ENCODE measurements at regions not wholly inside any gene's neighbourhood (a gene's known extent, or its start where the extent isn't known, plus 50 kb on each side); places are given as distances from the start of the nearest gene placed in this dataset.

GRCh38 chr5:30894811-30895210 is 298.7 kb upstream of the CDH6 start:
- no peak overlapping the region for H3K4me3 ChIP-seq (ENCODE audit: low read depth, low read length)
- no peak for TF ChIP-seq CTCF (IDR thresholded peaks at IDR 0.05; ENCODE audit: low read depth, low read length)

DNA sequence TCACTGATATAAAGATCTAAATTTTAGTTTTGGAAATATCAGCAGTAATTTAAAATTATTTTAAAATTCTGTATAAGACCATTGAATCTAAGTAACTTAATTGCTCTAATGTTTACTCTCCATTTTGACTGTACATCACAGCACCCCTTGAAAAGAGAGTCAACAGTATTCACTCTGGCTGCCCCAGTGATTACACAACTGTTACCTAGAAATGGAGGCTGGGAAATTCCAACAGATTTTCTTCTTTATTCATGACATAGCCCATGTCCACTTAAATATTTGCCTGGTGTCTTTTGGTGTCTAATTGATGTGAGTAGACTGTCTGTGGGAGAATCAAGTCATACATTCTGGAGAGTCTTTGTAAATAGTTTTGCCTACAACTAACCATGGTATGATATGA is 301.8 kb upstream of the CDH6 start:
- TF ChIP-seq CTCF (IDR thresholded peaks at IDR 0.05; ENCODE audit: low read depth, low read length), result no peak
- H3K4me3 ChIP-seq (ENCODE audit: low read depth, low read length), result no peak overlapping the region

- no peak for TF ChIP-seq CTCF (IDR thresholded peaks at IDR 0.05; ENCODE audit: low read depth, low read length)
- no peak overlapping the region for H3K4me3 ChIP-seq (ENCODE audit: low read depth, low read length)
Observed at GRCh38 chr5:30890377-30890776, 303.1 kb upstream of the CDH6 start.

DNA sequence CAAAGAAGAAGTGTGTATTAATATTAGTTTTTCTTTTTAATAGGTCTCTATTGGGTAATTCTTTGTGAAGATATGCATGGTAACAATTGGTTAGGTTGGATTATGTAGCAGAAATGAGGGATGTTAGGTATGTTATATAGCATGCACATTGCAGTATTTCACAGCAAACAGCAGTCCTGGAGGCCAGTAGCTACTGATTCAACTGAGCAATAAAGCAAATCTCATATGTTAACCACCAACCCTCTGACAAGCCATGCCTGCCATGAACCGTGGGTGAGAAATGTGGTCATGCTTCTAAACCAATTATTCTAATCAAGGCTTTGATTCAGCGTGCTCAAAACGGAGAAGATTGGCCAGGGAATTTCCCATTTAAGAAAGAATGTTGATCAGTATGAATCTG is 313.0 kb upstream of the CDH6 start:
- no peak for TF ChIP-seq CTCF (IDR thresholded peaks at IDR 0.05; ENCODE audit: low read depth, low read length)
- H3K4me3 ChIP-seq (ENCODE audit: low read depth, low read length), result no peak overlapping the region

- no peak overlapping the region for H3K4me3 ChIP-seq (ENCODE audit: low read depth, low read length)
- TF ChIP-seq CTCF (IDR thresholded peaks at IDR 0.05; ENCODE audit: low read depth, low read length), result no peak
Observed at GRCh38 chr5:30879887-30880286, 313.6 kb upstream of the CDH6 start.

GRCh38 chr5:30878746-30879145 is 314.7 kb upstream of the CDH6 start:
- no peak for TF ChIP-seq CTCF (IDR thresholded peaks at IDR 0.05; ENCODE audit: low read depth, low read length)
- no peak overlapping the region for H3K4me3 ChIP-seq (ENCODE audit: low read depth, low read length)

DNA sequence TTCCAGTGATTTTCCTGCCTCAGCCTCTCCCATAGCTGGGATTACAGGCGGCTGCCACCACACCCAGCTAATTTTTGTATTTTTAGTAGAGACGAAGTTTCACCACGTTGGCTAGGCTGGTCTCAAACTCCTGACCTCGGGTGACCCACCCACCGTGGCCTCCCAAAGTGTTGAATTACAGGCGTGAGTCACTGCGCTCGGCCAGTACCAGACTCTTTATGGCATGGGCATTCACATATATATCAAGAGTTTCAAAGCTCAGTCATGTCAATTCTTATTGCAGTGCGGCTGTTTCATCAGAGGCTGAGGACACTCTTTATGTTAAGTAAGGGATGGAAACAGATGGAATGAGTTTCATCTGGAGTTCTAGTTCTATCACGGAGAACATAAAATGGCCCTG is 315.2 kb upstream of the CDH6 start:
- no peak overlapping the region for H3K4me3 ChIP-seq (ENCODE audit: low read depth, low read length)
- TF ChIP-seq CTCF (IDR thresholded peaks at IDR 0.05; ENCODE audit: low read depth, low read length), result no peak

Measured in WI38 (cell line).